GDM1 (cell line): ENCODE measurements at regions not wholly inside any gene's neighbourhood (a gene's known extent, or its start where the extent isn't known, plus 50 kb on each side); places are given as distances from the start of the nearest gene placed in this dataset.

Source experiments
- DNase-seq: peaks from one replicate; lab custom pipeline; 2025; lab: John Stamatoyannopoulos, UW

DNA sequence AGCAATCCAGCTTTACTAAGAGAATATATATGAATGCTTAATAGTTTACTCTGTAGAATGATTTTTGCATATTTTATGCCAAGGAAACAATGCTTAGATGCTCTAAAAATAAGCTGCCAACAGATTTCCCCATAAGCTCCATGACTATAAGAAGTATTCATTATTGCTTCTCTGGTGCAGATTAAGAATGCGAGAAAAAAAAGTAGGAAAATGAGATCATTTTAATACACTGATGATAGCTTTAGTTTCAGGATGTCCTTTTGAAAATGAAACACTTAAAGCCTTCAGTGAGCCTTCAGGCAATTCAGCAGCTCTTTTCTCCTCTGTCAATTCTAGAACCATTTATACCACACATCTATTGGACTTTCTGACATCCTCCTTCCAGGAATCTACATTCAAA lies 735.0 kb upstream of the POT1 start:
- DNase-seq, result no peak

DNA sequence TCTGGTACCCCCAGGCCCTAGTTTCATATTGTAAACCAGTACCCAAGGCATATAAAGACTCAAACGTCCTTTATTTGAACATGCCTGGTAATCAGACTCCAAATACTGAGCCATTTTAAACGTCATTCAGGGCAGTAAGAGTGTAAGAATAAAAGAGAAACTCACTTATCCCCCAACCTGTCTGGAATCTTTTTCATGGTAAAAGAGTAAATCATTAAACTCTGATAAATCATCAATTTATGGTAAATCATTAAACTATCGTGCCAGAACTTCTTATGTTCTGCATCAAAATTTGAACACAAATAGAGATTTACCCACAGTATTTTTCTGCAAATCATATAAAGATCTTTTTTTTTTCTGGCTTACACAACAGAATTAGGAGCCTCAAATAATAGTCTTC lies 734.3 kb upstream of the POT1 start:
- no peak for DNase-seq

GRCh38 chr7:125661677-125662076 lies 732.1 kb upstream of the POT1 start:
- DNase-seq, result peak; percentile 59

GRCh38 chr7:125661006-125661405 lies 731.4 kb upstream of the POT1 start:
- no peak for DNase-seq

DNA sequence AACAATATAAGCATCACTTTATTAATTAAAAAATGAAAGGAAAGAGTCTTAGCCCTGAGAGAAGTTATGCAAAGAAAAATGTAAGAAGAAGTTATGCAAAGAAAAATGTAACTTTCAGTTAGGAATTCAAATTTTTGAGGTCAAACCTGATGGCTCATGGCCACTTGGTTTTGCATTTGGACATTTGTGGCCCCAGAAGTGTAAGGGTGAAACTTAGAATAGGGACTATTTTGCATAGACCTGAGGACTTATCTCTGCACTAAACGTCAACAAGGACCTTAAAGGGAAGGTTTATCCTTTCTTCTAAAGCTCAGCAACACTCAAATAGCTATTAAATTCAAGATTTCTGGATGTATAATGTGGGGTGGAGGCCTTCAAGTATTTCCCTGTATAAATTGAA lies 724.5 kb upstream of the POT1 start:
- no peak for DNase-seq

DNA sequence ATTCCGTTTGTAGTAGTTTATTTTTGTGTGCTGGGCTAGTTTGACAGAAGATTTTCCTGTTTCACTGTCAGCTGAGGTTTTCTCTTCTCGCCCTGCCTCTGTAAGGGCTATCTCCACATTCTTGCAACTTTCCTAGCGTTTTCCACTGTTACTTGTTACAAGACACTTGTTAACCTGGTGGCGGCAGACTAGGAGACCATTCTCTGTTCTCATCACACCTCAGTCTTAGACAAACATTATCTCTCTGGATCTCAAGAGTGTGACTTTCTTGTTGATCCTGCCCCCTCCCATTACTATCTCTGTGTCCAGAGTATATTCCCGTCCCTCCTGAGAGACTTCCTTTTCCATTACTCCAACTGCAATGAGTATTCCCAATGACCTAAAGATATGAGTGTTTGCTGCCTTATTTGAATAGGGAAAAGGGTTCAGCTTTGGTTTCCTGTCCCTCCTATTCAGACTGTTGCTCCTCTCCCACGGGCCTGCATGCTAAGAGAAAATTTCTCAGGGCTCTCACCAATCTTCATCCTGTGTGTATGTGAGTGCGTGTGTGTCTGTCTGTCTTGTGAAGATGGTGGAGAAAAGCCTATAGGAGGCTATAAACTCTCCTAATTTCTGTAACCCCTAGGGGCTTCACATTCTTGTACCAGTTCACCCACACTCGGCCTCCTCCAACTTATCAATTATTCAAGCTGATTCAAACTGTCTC lies 722.4 kb upstream of the POT1 start:
- no peak for DNase-seq

DNA sequence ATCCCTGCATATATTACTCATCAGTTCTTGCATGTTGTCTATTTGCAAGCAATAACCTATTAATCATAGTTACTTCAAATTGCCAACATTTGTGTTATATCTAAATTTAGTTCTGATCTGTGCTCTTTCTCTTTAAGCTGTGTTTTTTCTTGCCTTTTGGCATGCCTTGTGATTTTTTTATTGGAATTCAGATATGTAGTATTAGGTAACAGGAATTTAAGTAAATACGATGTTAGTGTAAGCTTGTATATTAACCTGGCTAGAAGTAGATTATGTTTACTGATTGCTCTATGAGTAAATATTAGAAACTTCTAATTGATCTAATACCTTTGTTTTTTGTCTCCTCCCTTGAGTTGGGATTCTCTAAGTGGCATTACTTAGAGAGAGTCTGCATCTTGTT lies 718.9 kb upstream of the POT1 start:
- no peak for DNase-seq

GRCh38 chr7:125645770-125646169 lies 716.1 kb upstream of the POT1 start:
- DNase-seq, result no peak

- DNase-seq, result no peak
These were observed 714.5 kb upstream of the POT1 start for GRCh38 chr7:125644109-125644508.

DNA sequence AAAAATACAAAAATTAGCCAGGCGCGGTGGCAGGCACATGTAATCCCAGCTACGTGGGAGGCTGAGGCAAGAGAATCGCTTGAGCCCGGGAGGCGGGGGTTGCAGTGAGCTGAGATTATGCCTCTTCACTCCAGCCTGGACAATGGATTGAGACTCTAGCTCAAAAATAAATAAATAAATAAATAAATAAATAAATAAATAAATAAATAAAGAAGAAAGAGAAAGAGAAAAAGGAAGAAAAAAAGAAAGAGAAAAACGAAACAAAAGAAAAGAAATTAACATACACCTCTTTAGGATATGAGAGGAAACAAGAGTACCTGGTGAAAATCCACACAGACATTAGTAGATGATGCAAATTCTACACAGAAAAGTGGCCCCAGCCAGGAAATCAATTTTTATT lies 713.7 kb upstream of the POT1 start:
- no peak for DNase-seq

DNA sequence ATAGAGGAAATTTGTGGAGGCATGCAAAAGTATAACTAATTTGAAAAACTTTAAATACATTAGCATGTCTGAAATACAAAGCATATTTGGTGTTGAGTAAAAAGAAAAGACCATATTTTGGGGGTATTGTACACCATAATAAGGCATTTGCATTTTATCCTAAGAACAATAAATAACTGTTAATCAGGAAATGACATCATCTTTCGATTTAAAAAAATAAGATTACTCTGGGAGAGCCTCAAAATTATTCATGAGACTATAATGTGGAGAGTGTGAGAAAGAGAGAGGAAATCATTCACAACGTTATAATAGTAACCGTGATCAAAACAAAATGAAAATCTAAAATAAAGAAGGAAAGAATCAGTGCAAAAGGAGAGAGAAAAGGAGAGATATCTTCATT lies 712.3 kb upstream of the POT1 start:
- no peak for DNase-seq

DNA sequence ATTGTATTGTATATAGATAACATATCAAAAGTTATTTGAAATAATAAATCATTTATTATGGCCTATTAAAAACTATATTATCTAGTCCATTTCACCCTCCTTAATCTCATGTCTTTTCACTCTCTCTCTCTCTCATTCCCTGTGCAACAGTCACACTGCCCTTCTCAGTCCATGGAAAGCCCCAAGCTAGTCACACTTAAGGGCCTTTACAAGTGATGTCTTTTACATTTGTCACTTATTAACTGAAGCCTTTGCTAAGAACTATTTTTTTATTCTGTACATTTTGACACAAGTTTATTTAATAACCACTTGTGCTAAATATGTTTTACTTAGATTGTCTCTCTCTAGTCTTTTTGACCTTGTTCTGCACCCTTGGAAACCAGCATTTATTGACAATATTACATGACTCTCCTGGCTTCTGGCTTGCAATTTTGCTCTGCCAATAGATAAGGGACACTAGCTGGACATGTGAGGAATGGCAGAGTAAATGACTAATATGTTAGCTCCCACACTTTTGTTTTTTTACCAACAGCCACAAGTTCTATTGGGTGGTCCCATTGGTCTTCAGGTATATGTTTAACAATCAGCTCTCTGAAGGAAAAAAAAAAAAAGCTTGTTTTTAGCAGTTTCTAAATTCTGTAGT lies 706.8 kb upstream of the POT1 start:
- no peak for DNase-seq

DNA sequence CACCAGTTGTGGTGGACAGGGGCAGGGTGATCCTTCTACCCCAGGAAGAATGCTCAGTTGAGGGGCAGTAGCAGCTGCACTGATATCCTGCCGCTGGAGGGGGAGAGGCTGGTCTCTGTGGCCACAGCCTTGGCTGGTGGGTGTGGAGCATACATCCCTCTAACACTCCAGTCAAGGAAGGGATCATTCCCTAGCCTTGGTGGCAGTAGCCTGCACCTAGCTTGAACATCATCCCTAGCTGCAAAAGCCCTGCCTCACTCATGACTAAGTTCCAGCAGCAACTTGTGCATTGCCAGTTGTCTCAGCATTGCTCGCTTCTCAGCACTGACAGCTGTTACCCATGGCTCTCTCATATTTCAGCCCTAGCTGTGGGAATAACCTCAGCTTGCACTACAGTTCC lies 688.9 kb upstream of the POT1 start:
- no peak for DNase-seq

GRCh38 chr7:125611582-125611981 lies 682.0 kb upstream of the POT1 start:
- no peak for DNase-seq

DNA sequence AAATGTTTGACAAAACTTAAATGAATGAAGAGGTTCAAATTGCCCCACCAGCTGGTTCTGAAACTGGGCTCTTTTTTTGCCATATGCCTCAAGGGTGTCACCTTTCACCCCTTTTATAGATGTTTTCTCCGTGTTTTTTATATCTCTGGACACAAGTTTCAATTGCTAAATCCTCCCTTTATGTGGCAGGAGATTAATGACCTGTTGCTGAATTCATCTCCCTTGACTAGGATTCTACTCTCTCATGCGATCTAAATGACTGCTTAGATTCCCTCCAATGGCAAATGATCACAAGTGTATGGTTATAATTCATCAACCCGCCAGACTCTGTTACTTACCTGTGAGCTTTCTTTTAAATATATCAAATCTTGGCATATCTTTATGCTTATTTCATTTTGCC lies 677.0 kb upstream of the POT1 start:
- no peak for DNase-seq

- no peak for DNase-seq
These were observed 675.6 kb upstream of the POT1 start for GRCh38 chr7:125605241-125605640.

GRCh38 chr7:125602441-125602840 lies 672.8 kb upstream of the POT1 start:
- no peak for DNase-seq

DNA sequence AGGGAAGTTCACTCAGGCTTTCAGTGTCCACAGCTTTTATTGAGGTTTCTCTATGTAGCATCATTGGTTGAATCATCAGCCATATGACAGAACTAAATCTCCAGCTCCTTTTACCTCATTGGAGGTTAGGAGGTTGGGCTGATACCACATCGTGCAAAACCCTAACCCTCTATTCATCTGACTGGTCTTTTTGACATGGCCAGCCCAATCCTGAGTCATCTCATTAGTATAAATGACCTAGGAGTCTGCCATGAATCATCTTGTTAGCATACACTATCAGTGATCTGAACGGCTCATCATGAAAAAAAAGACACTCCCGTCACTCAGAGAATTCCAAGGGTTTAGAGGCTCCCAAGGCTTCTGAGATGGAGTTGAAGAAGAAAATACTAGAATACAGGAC lies 669.8 kb upstream of the POT1 start:
- DNase-seq, result no peak

GRCh38 chr7:125592331-125592730 lies 662.7 kb upstream of the POT1 start:
- no peak for DNase-seq

GRCh38 chr7:125573126-125573525 lies 643.5 kb upstream of the POT1 start:
- no peak for DNase-seq

DNA sequence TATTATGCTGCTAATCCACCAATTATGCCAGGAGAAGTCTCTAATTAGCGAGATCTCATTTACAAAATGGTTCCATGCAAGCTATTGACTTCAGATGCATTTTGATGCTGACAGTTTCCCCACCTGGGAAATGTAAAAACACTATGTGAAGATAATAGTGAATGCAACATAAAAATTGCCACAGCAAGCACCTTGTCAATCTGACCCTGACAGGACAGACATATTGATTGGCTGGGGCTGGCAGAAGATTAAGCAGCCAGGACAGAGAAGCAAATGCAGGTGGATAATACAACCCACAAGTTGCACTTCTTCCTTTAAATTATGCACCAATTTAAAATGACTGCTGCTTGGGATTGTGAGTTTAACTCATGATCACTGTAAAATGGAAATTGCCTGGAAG lies 642.8 kb upstream of the POT1 start:
- DNase-seq, result no peak

DNA sequence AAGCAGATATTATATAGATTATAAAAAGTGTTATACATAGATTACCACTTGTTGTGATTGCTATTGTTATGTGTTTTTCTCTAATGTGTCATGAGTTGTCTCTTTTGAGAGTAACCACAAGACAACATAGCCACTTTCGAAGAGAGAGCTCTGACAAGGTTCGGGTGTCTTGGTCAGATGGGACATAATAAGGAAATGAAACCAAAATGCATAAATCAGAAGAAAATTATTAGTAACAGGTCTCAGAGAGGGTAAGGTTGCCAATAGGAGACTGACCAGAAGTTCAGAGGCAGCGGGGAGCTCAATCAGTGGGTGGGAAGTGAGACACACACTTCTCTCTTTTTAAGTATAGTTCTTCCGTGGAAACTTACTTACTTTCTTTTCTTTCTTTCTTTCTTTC lies 639.2 kb upstream of the POT1 start:
- no peak for DNase-seq

DNA sequence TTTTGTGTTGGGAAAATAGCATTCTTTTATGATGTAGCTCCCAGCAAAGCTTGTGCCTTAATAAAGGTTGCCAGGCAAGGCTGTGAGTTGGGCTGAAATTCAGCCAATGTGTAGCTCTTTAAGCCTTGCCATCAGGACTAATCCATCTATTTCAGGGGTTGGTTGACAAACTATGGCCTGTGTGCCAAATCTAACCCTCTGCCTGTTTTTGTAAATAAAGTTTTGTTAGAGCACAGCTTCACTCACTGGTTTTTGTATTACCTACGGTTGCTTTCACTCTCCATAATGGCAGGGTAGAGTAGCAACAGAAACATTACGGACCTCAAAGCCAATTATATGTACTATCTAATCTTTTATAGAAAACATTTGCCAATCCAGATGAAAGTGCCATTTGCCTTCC lies 638.1 kb upstream of the POT1 start:
- DNase-seq, result no peak

DNA sequence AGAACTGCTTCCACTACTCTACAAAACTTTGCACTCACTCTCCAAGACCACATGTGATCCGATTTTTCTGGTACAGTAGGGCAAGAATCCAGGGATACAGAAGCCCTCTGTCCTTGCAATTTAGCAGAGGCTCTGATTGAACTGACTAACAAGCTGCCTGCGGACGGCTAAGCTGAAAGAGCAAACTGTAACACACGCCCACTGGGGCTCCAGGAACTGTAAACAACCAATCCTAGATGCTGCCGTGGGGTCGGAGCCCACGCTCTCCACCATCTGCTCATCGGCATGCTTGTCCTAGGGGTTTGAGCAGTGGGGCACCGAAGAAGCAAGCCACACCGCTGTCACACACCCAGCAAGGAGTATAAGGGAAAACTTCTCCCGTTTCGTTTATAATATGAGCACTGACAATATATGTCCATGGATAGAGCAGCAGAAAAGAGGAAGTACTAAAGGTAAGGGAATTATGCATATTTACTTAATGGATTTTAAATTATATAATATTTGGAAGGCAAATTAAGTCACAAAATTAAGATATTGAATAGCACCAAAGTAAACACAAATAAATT lies 634.4 kb upstream of the POT1 start:
- DNase-seq, result no peak
